Activated naive CD4-positive, alpha-beta T cell treated with anti-CD3 and anti-CD28 coated beads, Interleukin-2, amount 10 ng/mL, durations not matched to agents 7 days and 5 days (primary cell): ENCODE measurements at regions not wholly inside any gene's neighbourhood (a gene's known extent, or its start where the extent isn't known, plus 50 kb on each side); places are given as distances from the start of the nearest gene placed in this dataset.

Experiments used
- CTCF ChIA-PET: fragments of 350-600 bp; sonication (Branson Sonifier 250); formaldehyde crosslinking; loops from one replicate; lab custom pipeline; 2021; ENCODE audit warnings: antibody characterized with exemption; lab: Charles Lee
- DNase-seq: peaks from one replicate; pipeline ENCODE4 v3.0.0-alpha.2; 2020
- H3K27ac Mint-ChIP-seq: one replicate; pipeline ENCODE4 v1.8.0; 2021; ENCODE audit warnings: mild to moderate bottlenecking, moderate library complexity, mixed read lengths
- H3K27me3 Mint-ChIP-seq: one replicate; pipeline ENCODE4 v1.8.0; 2021; ENCODE audit warnings: mild to moderate bottlenecking, mixed read lengths
- H3K36me3 Mint-ChIP-seq: one replicate; pipeline ENCODE4 v1.8.0; 2021; ENCODE audit warnings: mixed read lengths
- H3K4me1 Mint-ChIP-seq: one replicate; pipeline ENCODE4 v1.8.0; 2021; ENCODE audit warnings: mixed read lengths
- H3K4me3 Mint-ChIP-seq: one replicate; pipeline ENCODE4 v1.8.0; 2021; ENCODE audit warnings: mild to moderate bottlenecking, moderate library complexity, mixed read lengths
- H3K9me3 Mint-ChIP-seq: one replicate; pipeline ENCODE4 v1.8.0; 2021; ENCODE audit warnings: mixed read lengths

DNA sequence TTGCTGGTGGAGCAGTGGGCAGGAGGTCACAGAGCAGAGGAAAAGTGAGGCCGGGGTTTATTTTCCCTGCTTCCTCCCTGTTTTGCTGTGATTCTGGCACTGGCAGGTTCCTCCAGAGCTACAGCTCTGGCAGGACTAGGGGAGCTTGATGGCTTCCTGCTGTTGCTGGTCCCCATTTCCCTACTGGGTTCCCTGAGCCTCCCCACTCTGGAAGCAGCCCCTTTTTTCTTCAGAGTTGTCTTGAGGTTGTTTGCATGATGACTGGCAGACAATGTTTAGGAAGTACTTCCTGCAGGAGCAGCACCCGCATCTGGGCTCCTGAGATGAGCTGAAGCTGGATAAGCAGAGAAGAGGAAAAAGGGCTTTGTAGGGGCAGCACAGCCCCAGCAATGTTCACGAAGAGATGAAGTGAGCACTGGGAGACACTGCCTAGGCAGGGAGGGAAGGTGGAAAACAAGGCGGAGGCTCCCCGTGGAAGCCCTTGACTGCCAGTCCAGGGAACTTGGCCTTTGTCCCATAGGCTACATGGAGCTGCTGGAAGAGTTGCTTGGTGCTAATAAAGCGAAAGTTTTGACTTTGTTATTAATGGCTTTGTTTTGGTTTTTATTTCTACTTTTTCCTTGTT is 126.9 kb downstream of the SLC38A6 start:
- Mint-ChIP-seq H3K9me3 (peaks cover 2% of the 10 kb centered on the region), H3K36me3 (no peaks in the 10 kb centered on the region), H3K4me1 (peaks cover 7% of the 10 kb centered on the region), H3K27me3 (peaks cover 15% of the 10 kb centered on the region), H3K4me3 (no peak overlapping the region), H3K27ac (no peak overlapping the region)
- CTCF ChIA-PET = interaction anchor here (1.0 kb wide), 2 partner anchors 66 to 483 kb away, joined by 3 read pairs; no protein-coding TSS in a partner anchor
- no peak for DNase-seq

DNA sequence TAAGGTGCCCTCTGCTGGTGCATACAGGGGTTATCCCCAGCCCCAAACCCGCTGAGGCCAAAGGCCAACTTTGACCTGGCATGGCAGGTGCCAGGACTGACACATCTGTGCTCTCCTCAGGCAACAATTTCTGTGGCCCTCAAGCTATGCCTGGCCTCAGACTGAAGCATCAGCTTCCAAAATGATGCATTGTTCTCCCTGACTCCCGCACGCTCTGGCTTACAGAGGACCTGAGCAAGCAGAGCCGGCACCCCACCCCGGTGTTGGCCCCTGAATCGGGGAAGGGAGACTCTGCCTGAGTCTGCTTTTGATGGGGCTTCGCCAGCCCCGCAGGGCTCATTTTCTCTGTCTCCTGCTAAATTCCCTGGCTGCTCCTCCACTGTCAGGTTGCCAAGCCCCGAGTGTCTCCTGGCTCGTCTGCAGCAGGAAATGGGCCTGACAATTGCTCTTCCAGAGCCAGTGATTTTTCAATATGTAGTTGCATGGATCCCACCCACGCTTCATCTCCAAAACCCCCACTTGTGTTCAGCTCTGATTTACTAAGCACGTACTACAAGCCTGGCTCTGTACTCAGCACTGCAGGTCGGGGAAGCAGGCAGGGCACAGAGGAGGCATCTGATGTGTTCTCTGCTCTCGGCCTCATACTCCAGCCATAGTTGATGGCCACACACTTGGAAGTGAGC is 126.1 kb downstream of the SLC38A6 start:
- CTCF ChIA-PET = interaction anchor here (1.0 kb wide), 1 partner anchor 67 kb away, joined by 3 read pairs; no protein-coding TSS in a partner anchor
- no peak for DNase-seq
- Mint-ChIP-seq H3K4me3 (no peak overlapping the region), H3K27ac (no peak overlapping the region), H3K27me3 (peaks cover 15% of the 10 kb centered on the region), H3K9me3 (peaks cover 2% of the 10 kb centered on the region), H3K36me3 (no peaks in the 10 kb centered on the region), H3K4me1 (peaks cover 12% of the 10 kb centered on the region)

DNA sequence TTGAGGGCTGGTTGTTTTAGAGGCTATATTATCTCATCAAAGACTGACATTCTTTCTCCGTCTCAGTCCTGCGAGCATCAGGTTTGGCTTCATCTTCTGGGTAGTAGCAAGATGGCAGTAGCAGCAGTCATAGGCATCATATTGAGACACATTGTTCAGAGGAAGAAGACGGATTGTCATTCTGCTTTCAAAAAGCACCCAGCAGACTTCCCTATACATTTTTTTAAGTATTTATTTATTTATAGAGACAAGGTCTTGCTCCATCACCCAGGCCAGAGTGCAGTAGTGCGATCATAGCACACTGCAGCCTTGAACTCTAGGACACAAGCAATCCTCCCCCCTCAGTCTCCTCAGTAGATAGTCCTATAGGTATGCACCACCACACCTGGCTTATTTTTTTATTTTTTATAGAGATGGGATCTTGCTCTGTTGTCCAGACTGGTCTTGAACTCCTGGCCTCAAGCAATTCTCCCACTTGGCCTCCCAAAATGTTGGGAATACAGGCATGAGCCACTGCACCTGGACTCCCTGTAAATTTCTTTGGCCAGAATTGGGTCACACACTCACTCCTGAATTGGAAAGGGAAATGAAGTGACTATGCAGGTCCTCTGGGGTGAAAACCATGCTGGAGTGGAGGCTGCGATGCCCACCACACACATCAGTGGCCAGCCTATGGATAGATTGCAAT is 125.4 kb downstream of the SLC38A6 start:
- Mint-ChIP-seq H3K36me3 (no peaks in the 10 kb centered on the region), H3K4me1 (peaks cover 13% of the 10 kb centered on the region), H3K27ac (no peak overlapping the region), H3K4me3 (no peak overlapping the region), H3K27me3 (peaks cover 15% of the 10 kb centered on the region), H3K9me3 (peaks cover 2% of the 10 kb centered on the region)
- no peak for DNase-seq
- CTCF ChIA-PET = no interaction called here

DNA sequence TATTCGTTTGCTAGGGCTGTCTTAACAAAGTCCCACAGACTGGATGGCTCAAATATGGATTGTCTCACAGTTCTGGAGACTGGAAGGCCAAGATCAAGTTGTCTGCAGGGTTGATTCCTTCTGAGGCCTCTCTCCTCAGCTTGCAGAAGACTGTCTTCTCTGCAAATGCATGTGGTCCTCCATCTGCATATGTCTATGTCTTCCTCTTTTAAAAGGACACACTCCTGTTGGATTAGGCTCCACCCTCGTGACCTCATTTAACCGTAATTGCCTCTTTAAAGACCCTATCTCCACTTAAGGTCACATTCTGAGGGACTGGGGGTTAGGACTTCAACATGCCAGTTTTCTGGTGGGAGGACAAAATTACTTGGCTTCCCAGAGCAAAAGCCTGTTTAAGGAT is 123.3 kb downstream of the SLC38A6 start:
- no peak for DNase-seq
- H3K9me3 Mint-ChIP-seq = no peaks in the 10 kb centered on the region
- no peaks in the 10 kb centered on the region for H3K36me3 Mint-ChIP-seq
- no peak overlapping the region for H3K4me3 Mint-ChIP-seq
- CTCF ChIA-PET = no interaction called here
- H3K27ac Mint-ChIP-seq = no peak overlapping the region
- H3K27me3 Mint-ChIP-seq = peaks cover 4% of the 10 kb centered on the region
- H3K4me1 Mint-ChIP-seq = peaks cover 13% of the 10 kb centered on the region

DNA sequence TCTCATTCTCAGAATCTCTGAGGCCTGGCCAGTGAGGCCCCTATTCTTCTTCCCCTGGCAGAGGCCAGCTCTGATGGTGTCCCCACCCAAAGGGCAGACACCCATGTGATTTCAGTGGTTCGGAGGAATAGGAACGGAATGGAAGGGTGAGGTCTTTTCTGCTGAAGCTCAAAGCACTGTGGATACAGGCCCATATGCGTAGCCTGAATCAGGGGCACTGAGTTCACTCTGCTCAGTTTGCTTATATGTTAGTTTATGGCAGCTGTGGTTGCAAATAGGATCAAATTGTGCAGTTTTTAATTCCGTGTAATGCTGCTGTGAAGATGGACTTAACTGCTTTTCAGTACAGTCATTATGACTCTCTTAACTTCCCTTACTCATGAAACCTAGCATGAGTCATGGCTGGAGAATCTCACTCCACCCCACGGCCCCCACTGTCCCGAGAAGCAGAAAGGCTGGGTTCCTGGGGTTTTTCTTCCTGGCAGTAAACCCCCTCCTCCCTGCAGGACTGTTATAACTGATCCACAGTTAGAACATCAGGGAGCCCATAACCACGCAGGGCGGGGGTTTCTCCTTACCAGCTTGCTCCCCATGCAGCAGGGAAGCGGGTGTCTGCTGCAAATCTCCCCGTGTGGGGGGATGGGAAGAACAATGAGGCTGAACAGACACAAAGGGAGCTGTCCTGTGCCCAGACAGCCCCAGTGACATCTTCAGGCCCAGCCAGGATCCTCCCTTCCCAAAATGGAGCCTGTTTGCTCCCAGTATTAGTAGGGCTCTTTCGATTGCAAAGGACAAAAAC is 122.7 kb downstream of the SLC38A6 start:
- peaks cover 4% of the 10 kb centered on the region for H3K27me3 Mint-ChIP-seq
- CTCF ChIA-PET = no interaction called here
- peaks cover 13% of the 10 kb centered on the region for H3K4me1 Mint-ChIP-seq
- no peaks in the 10 kb centered on the region for H3K9me3 Mint-ChIP-seq
- peak overlapping the region; percentile 5 for H3K27ac Mint-ChIP-seq
- H3K36me3 Mint-ChIP-seq = no peaks in the 10 kb centered on the region
- no peak overlapping the region for H3K4me3 Mint-ChIP-seq
- no peak for DNase-seq

DNA sequence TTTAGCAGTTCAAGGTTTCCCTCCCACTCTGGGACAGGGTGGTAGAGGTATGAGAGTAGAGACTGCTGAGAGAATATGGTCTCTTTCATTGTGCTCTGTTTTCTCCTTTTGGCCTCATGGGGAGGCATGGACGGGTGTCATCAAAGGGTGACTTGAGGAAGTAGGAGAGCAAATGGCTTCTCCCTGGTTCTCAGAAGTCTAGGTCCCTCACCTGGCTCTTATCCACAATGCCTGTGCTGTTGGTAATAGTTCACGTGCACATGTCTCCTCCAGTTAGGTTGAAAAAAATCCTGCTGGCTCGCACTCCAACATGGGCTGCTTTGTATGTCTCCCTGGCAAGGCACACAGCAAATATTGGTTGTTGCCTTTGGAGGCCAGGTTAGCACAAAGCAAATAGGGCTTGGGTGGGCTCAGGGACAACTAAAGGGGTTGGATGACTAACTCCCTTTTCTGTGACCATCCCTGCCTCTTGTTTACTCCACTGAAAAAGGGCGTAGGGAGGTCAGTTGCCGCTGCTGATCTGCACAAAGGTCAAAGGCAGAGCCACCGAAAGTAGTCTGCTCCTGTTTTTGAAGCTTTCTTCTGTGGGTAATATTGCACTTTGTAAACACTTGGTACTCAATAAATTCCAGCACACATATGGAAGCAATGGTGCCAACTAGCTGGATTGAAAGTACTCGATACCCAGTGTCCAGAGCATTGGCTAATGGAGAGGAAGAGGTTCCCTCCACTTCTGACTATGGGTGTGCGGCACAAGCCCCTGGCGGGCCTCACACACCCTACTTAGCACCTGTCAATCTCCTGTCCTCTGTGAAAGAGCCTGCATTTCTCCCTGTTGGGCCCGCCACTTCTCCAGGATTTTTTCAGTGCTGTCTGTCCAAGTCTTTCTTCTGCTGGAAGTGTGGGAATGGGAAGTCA is 121.8 kb downstream of the SLC38A6 start:
- H3K9me3 Mint-ChIP-seq = no peaks in the 10 kb centered on the region
- CTCF ChIA-PET = no interaction called here
- DNase-seq = no peak
- peaks cover 13% of the 10 kb centered on the region for H3K4me1 Mint-ChIP-seq
- no peak overlapping the region for H3K4me3 Mint-ChIP-seq
- peak overlapping the region; percentile 50 for H3K27ac Mint-ChIP-seq
- no peaks in the 10 kb centered on the region for H3K36me3 Mint-ChIP-seq
- no peaks in the 10 kb centered on the region for H3K27me3 Mint-ChIP-seq
